GM12878 (cell line): ENCODE measurements at regions not wholly inside any gene's neighbourhood (a gene's known extent, or its start where the extent isn't known, plus 50 kb on each side); places are given as distances from the start of the nearest gene placed in this dataset.

ENCODE experiments used
- ATAC-seq: fragments of 200-7000 bp; cut with Tn5 transposase; 3 replicates; pipeline ENCODE4 v1.9.1; 2020; ENCODE audit warnings: mild to moderate bottlenecking, moderate library complexity
- BruUV-seq: library from RNA; stranded (reverse); fragments of 400-500 nt; replicated peaks from 2 replicates; lab custom pipeline; 2021; lab: Mats Ljungman, UMichigan
- CTCF ChIA-PET: fragments of 300-600 bp; sonication (Branson Sonifier 250); formaldehyde crosslinking; extraction: SDS; loops from one replicate; lab custom pipeline; 2021; ENCODE audit warnings: inconsistent platforms; lab: Yijun Ruan, JAX
- POLR2A ChIA-PET: fragments of 350-600 bp; formaldehyde crosslinking; extraction: SDS; loops from one replicate; lab custom pipeline; 2021; ENCODE audit warnings: inconsistent platforms; lab: Charles Lee
- RAD21 ChIA-PET: fragments of 300-600 bp; sonication (Branson Sonifier 250); formaldehyde crosslinking; loops from one replicate; lab custom pipeline; 2023; ENCODE audit warnings: antibody characterized with exemption; ENCODE audit not compliant: unreplicated experiment; lab: Charles Lee
- SMC1A ChIA-PET: fragments of 300-600 bp; sonication (Branson Sonifier 250); formaldehyde crosslinking; loops from one replicate; lab custom pipeline; 2023; ENCODE audit not compliant: unreplicated experiment, uncharacterized antibody; lab: Charles Lee
- DNase-seq: peaks from one replicate; pipeline ENCODE4 v3.0.0-alpha.2; 2011; ENCODE audit warnings: low read depth, low spot score
- FAIRE-seq: peaks from 3 replicates; lab custom pipeline; 2011; peaks lifted over from hg19 to GRCh38; lab: Jason Lieb, UNC
- H2AFZ ChIP-seq: 2 replicates; pipeline ENCODE4 v1.6.0; 2011; ENCODE audit warnings: low read depth, low read length, control low read depth; ENCODE audit not compliant: control insufficient read depth
- H3K27ac ChIP-seq: 2 replicates; pipeline ENCODE4 v1.5.1; 2011; ENCODE audit warnings: control low read depth; ENCODE audit not compliant: control insufficient read depth, insufficient read depth
- H3K27me3 ChIP-seq, 2 experiments: replicated peaks in 1 of 2; 2 replicates each; pipeline versions ENCODE4 v1.6.0 to v1.6.1; 2011; ENCODE audit warnings: low read length in 1 of 2; ENCODE audit not compliant: control insufficient read depth in 2 of 2, insufficient read depth in 2 of 2
- H3K36me3 ChIP-seq, 2 experiments: 2 replicates each; pipeline ENCODE4 v1.5.1; 2011; ENCODE audit warnings: low read length in 1 of 2; ENCODE audit not compliant: control insufficient read depth in 2 of 2, insufficient read depth in 2 of 2
- H3K4me1 ChIP-seq: 2 replicates; pipeline ENCODE4 v1.6.1; 2011; ENCODE audit warnings: mild to moderate bottlenecking, low read length, moderate library complexity, mixed read lengths; ENCODE audit not compliant: control insufficient read depth, insufficient read depth
- H3K4me2 ChIP-seq: 2 replicates; pipeline ENCODE4 v1.6.0; 2011; ENCODE audit warnings: control low read depth; ENCODE audit not compliant: control insufficient read depth, insufficient read depth
- H3K4me3 ChIP-seq: fragments of 200-600 bp; sonication (generic); 2 replicates; pipeline ENCODE4 v1.5.1; 2016
- H3K79me2 ChIP-seq: 2 replicates; pipeline ENCODE4 v1.6.0; 2011; ENCODE audit warnings: low read length; ENCODE audit not compliant: control insufficient read depth, insufficient read depth
- H3K9ac ChIP-seq: 2 replicates; pipeline ENCODE4 v1.8.0; 2011; ENCODE audit warnings: low read length, control low read depth, mixed read lengths; ENCODE audit not compliant: control insufficient read depth, insufficient read depth
- H3K9me3 ChIP-seq: replicated peaks from 3 replicates; pipeline ENCODE4 v1.5.1; 2011; ENCODE audit warnings: mild to moderate bottlenecking, low read length; ENCODE audit not compliant: control insufficient read depth, insufficient read depth
- H4K20me1 ChIP-seq: 2 replicates; pipeline ENCODE4 v1.6.0; 2011; ENCODE audit not compliant: control insufficient read depth, insufficient read depth
- CREM ChIP-seq: IDR thresholded peaks from 2 replicates; pipeline ENCODE4 v1.6.1; 2014; ENCODE audit warnings: antibody characterized with exemption, low read depth
- HCFC1 ChIP-seq: fragments of 150-350 bp; IDR thresholded peaks from 2 replicates; pipeline ENCODE4 v1.6.1; 2014; ENCODE audit warnings: low read length
- JUND ChIP-seq: IDR thresholded peaks from 2 replicates; pipeline ENCODE4 v1.6.1; 2012; ENCODE audit warnings: low read depth, mild to moderate bottlenecking, low read length, improper control_type of control experiment, moderate library complexity
- NR2C1 ChIP-seq: fragments of 450-650 bp; IDR thresholded peaks from 2 replicates; pipeline ENCODE4 v1.6.1; 2017; ENCODE audit warnings: antibody characterized with exemption, mild to moderate bottlenecking, moderate library complexity
- POU2F2 ChIP-seq: IDR thresholded peaks from 3 replicates; pipeline ENCODE4 v1.6.1; 2011; ENCODE audit warnings: low read depth, mild to moderate bottlenecking, low read length, borderline replicate concordance
- SREBF2 ChIP-seq: IDR thresholded peaks from 2 replicates; pipeline ENCODE4 v1.6.1; 2012; ENCODE audit warnings: mild to moderate bottlenecking, low read length
- STAT3 ChIP-seq: IDR thresholded peaks from 2 replicates; pipeline ENCODE4 v1.6.1; 2011; ENCODE audit warnings: low read depth, low read length, improper control_type of control experiment
- WGBS: methylation state at CpG from one replicate; pipeline ENCODE4 v1.1.6; 2016; ENCODE audit warnings: low lambda C conversion rate; ENCODE audit not compliant: insufficient replicate concordance, insufficient coverage; ENCODE audit errors: missing lambda C conversion rate; 5-methylcytosine and 5-hydroxymethylcytosine counted together
- in situ Hi-C: fragments of 300-500 bp; cut with MboI; formaldehyde crosslinking; loops from 9 replicates; pipeline ENCODE4 v1.14.3; 2018; ENCODE audit warnings: mixed read lengths
- intact Hi-C: fragments of 100-400 bp; cut with micrococcal nuclease; formaldehyde crosslinking; loops from one replicate; pipeline ENCODE4 v1.14.2; 2022; ENCODE audit not compliant: unreplicated experiment
- TF ChIP-seq, protein P1 (sequence below): IDR thresholded peaks from 2 replicates; pipeline ENCODE4 v1.6.1; 2012; ENCODE audit warnings: low read depth, low read length, improper control_type of control experiment
- TF ChIP-seq, protein P2 (sequence below): fragments of 450-650 bp; formaldehyde crosslinking; IDR thresholded peaks from 2 replicates; pipeline ENCODE4 v1.5.0; 2022; ENCODE audit warnings: mild to moderate bottlenecking, missing genetic modification characterization
- TF ChIP-seq, protein P3 (sequence below): IDR thresholded peaks from 2 replicates; pipeline ENCODE4 v1.6.1; 2012; ENCODE audit warnings: low read depth, low read length, improper control_type of control experiment

DNA sequence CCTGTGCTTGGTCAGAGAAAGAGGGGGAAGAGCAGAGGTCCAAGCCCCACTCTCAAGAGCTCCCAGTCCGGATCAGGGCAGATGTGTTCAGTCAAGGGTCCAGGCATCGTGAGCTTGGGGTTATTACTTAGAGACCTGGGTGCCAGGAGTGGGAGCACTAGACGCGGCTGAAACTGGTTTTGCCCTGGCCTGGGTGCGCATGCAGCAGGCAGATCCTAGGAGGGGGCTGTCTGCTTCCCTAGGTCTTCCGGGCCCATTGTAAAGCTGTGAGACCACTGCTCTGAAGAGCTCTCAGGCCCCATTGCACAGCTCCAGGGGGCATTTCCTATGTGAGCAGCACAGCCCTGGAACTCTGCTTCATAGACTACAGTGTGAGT is 204.9 kb upstream of the LINGO1 start:
- in situ Hi-C loops: no loop called here
- TF ChIP-seq STAT3 (no peak), NR2C1 (no peak), CREM (no peak), JUND (no peak), SREBF2 (no peak), HCFC1 (no peak), POU2F2 (no peak)
- TF ChIP-seq, protein P1, sequence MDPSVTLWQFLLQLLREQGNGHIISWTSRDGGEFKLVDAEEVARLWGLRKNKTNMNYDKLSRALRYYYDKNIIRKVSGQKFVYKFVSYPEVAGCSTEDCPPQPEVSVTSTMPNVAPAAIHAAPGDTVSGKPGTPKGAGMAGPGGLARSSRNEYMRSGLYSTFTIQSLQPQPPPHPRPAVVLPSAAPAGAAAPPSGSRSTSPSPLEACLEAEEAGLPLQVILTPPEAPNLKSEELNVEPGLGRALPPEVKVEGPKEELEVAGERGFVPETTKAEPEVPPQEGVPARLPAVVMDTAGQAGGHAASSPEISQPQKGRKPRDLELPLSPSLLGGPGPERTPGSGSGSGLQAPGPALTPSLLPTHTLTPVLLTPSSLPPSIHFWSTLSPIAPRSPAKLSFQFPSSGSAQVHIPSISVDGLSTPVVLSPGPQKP: no peak
- TF ChIP-seq, protein P2, sequence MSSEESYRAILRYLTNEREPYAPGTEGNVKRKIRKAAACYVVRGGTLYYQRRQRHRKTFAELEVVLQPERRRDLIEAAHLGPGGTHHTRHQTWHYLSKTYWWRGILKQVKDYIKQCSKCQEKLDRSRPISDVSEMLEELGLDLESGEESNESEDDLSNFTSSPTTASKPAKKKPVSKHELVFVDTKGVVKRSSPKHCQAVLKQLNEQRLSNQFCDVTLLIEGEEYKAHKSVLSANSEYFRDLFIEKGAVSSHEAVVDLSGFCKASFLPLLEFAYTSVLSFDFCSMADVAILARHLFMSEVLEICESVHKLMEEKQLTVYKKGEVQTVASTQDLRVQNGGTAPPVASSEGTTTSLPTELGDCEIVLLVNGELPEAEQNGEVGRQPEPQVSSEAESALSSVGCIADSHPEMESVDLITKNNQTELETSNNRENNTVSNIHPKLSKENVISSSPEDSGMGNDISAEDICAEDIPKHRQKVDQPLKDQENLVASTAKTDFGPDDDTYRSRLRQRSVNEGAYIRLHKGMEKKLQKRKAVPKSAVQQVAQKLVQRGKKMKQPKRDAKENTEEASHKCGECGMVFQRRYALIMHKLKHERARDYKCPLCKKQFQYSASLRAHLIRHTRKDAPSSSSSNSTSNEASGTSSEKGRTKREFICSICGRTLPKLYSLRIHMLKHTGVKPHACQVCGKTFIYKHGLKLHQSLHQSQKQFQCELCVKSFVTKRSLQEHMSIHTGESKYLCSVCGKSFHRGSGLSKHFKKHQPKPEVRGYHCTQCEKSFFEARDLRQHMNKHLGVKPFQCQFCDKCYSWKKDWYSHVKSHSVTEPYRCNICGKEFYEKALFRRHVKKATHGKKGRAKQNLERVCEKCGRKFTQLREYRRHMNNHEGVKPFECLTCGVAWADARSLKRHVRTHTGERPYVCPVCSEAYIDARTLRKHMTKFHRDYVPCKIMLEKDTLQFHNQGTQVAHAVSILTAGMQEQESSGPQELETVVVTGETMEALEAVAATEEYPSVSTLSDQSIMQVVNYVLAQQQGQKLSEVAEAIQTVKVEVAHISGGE (CRISPR knock-in tag): no peak
- TF ChIP-seq, protein P3, sequence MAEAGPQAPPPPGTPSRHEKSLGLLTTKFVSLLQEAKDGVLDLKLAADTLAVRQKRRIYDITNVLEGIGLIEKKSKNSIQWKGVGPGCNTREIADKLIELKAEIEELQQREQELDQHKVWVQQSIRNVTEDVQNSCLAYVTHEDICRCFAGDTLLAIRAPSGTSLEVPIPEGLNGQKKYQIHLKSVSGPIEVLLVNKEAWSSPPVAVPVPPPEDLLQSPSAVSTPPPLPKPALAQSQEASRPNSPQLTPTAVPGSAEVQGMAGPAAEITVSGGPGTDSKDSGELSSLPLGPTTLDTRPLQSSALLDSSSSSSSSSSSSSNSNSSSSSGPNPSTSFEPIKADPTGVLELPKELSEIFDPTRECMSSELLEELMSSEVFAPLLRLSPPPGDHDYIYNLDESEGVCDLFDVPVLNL: no peak
- no peak for DNase-seq
- H3K4me2 ChIP-seq: no peak overlapping the region
- no peaks in the 10 kb centered on the region for H3K79me2 ChIP-seq
- no peak for ATAC-seq
- no peak for FAIRE-seq
- CTCF ChIA-PET: interaction anchor here (1.0 to 1.7 kb wide), 4 partner anchors 11 to 33 kb away, joined by 3 to 6 read pairs (median 4); no protein-coding TSS in a partner anchor
- 39% methylated on average over 6 of the region's 6 CpGs for WGBS
- peaks cover 0 to 13% of the 10 kb centered on the region in 2 experiments; a peak in 2 of 4 replicates for H3K27me3 ChIP-seq
- no peaks in the 10 kb centered on the region for H3K36me3 ChIP-seq
- intact Hi-C loops: no loop called here
- H3K4me1 ChIP-seq: no peaks in the 10 kb centered on the region
- no peak overlapping the region for H2AFZ ChIP-seq
- H3K4me3 ChIP-seq: no peak overlapping the region
- no peak overlapping the region for H3K9ac ChIP-seq
- no peak overlapping the region for H3K27ac ChIP-seq
- SMC1A ChIA-PET: no interaction called here
- POLR2A ChIA-PET: no interaction called here
- BruUV-seq: no TSS peak
- no peaks in the 10 kb centered on the region for H4K20me1 ChIP-seq
- RAD21 ChIA-PET: interaction anchor here (1.0 kb wide), 1 partner anchor 13 kb away, joined by 3 read pairs; no protein-coding TSS in a partner anchor
- H3K9me3 ChIP-seq: no peaks in the 10 kb centered on the region
